Urinary bladder (tissue), 3 donors: ENCODE measurements at regions not wholly inside any gene's neighbourhood (a gene's known extent, or its start where the extent isn't known, plus 50 kb on each side); places are given as distances from the start of the nearest gene placed in this dataset.

Experiments used
- DNase-seq: peaks from one replicate; pipeline ENCODE4 v3.0.0-alpha.2; 2015; ENCODE audit errors: extremely low spot score
- H3K27ac ChIP-seq: one replicate; pipeline ENCODE4 v1.5.1; 2013; ENCODE audit warnings: low read depth, mild to moderate bottlenecking, moderate library complexity
- H3K36me3 ChIP-seq: one replicate; pipeline ENCODE4 v1.6.1; 2013; ENCODE audit warnings: mild to moderate bottlenecking, moderate library complexity; ENCODE audit not compliant: insufficient read depth
- H3K4me1 ChIP-seq: one replicate; pipeline ENCODE4 v1.6.1; 2013; ENCODE audit warnings: mild to moderate bottlenecking, moderate library complexity; ENCODE audit not compliant: insufficient read depth
- H3K4me3 ChIP-seq: one replicate; pipeline ENCODE4 v1.5.1; 2013; ENCODE audit warnings: low read depth, low read length
- WGBS: extraction: QIAGEN DNeasy Blood & Tissue Kit; methylation state at CpG from one replicate; pipeline ENCODE4 v1.1.7; 2013; 5-methylcytosine and 5-hydroxymethylcytosine counted together
- donor health status: healthy with polysubstance abuse.
- donor health status: healthy.

DNA sequence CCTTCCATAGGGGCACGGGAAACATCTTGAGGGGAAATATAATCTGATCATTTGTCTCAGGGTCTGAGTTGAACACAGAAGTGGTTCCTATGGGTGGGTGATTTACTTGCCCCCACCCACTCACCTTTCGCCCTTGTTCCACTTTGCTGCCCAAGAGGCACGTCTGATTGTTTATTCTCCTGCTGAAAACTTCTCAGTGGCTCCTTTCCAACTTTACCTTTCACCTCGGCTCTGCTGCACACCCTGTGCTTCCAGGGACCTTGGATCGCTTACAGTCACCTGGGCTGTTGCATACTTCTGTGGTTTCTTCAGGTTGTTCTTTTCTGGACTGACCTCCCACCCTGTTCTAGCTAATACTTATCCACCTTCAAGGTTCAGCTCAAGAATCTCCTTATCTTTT lies 213.4 kb upstream of the JADE1 start:
- no peaks in the 10 kb centered on the region for H3K36me3 ChIP-seq
- peaks cover 3% of the 10 kb centered on the region for H3K4me1 ChIP-seq
- no peak overlapping the region for H3K27ac ChIP-seq
- WGBS, result 81% methylated on average over 5 of the region's 5 CpGs
- DNase-seq, result no peak
- no peak overlapping the region for H3K4me3 ChIP-seq

DNA sequence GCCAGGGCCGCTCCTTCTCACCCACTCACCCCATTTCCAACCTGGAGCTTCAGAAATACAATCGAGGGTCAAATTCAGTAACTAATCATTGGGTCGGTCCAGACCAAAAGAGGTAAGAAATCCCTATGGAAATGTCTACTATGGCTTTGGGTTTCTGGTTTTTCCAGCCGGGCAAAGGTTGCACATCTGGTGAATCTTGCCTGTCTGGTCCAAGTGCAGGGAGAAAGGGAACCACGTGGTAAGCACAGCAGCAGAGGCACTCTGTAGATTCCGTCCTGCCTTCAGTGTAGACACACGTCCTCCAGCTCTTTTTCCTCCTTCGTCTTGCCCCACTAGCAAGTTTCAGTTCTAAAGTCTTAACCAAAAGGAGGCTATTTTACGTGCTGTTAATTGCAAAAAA lies 218.0 kb upstream of the JADE1 start:
- no peak overlapping the region for H3K27ac ChIP-seq
- 82% methylated on average over 9 of the region's 9 CpGs for WGBS
- no peaks in the 10 kb centered on the region for H3K4me1 ChIP-seq
- H3K36me3 ChIP-seq, result no peaks in the 10 kb centered on the region
- H3K4me3 ChIP-seq, result no peak overlapping the region
- DNase-seq, result no peak

DNA sequence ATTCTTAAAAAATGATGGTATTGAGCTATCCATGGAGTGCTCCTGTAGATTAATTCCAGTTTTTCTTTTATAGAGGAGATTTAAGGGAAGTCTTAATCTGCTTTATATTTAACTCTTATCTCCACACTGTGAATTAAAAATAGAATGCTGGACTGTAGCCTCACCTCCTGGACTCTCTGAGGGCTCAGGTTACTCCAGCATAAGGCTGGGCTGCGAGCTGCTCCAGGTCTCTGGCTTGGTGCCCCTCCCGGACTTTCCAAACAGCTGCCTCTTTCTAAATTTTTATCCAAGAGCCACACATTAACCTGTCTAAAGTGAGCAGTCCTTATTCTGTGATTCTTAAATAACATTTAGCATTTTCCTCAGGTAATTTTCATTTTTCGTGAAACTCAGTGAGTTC lies 218.7 kb upstream of the JADE1 start:
- Histone ChIP-seq H3K4me1 (no peaks in the 10 kb centered on the region), H3K36me3 (no peaks in the 10 kb centered on the region), H3K4me3 (no peak overlapping the region), H3K27ac (no peak overlapping the region)
- no peak for DNase-seq
- WGBS, result 44% methylated on average over 3 of the region's 3 CpGs

DNA sequence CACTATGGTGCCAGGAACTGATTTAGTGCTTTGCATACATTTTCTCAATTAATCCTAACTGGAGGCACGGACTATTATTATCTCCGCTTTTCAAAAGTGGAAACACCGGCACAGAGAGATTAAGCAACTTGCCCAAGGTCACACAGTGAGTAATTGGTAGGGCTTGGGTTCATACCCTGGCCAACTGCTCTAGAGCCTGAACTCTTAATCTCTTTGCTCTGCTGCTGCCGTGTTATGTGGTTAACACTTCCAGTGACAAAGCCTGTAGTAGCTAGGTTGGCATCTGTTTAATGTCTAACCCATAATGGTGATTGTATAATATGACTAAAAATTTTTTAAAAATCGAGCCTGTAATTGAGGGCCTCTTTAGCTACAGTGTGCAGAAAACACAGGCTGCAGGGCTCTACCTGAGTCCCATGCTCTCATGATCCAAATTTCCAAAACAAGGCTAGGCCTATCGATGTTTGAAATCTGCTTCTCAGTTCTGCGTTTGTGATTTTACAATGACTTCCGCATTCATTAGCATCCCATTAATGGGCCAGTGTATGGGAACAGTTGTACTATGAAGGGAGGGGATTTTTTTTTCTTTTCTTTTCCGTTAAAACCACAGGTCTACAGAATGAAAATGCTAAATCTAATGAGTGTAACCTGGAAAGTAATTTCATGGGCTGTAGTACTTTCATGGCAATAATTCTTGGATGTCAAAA lies 219.3 kb upstream of the JADE1 start:
- WGBS, result 83% methylated on average over 9 of the region's 9 CpGs
- H3K4me1 ChIP-seq, result no peaks in the 10 kb centered on the region
- no peak overlapping the region for H3K4me3 ChIP-seq
- DNase-seq, result no peak
- no peaks in the 10 kb centered on the region for H3K36me3 ChIP-seq
- H3K27ac ChIP-seq, result no peak overlapping the region

DNA sequence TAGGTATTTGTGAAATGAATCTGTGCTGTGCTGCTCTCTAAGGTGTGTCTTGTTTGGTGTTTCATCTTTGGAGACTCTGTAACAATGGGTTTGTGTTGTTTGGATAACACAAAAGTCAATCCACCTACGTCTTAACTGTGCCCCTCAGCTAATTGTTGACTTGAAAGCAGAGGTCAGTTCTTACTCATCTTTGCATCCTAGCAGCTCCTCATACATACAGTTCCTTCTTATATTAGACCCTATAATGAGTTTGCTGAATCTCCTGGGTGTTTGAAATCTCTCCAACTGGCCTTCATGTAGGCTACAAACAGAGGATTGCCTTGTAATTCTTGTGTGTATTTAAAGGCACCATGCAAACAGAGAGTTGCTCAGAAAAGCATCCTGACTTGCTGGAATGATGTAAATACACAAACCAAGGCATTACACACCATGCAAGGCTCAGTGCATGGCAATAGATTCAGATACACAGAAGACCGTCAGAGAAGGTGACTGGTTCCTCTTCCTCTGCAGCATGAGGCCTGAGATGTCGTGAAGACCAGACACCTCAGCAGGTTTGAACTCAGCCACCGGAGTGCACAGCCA lies 220.0 kb upstream of the JADE1 start:
- WGBS, result 89% methylated on average over 4 of the region's 4 CpGs
- Histone ChIP-seq H3K4me1 (no peaks in the 10 kb centered on the region), H3K36me3 (no peaks in the 10 kb centered on the region), H3K27ac (no peak overlapping the region), H3K4me3 (no peak overlapping the region)
- no peak for DNase-seq

DNA sequence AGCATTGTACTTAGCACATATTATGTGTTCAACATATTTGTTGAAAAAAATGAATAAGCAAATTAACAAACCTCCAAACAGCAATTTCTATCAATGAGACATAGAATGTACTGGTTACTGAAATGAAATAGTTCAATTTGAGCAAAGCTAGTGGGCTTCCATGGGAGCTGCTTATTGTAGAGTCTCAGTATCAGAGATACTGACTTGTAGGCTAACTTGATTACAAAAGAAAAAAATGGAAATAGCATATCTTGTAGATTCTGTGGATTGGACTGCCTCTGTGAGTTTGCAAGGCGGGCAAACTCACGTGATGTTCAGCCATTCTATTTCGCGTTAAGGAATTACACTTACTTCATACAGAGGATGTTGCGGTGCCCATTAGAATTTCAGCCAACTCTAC lies 222.1 kb upstream of the JADE1 start:
- no peak overlapping the region for H3K27ac ChIP-seq
- WGBS, result 99% methylated on average over 5 of the region's 5 CpGs
- no peaks in the 10 kb centered on the region for H3K36me3 ChIP-seq
- no peaks in the 10 kb centered on the region for H3K4me1 ChIP-seq
- H3K4me3 ChIP-seq, result no peak overlapping the region
- no peak for DNase-seq

DNA sequence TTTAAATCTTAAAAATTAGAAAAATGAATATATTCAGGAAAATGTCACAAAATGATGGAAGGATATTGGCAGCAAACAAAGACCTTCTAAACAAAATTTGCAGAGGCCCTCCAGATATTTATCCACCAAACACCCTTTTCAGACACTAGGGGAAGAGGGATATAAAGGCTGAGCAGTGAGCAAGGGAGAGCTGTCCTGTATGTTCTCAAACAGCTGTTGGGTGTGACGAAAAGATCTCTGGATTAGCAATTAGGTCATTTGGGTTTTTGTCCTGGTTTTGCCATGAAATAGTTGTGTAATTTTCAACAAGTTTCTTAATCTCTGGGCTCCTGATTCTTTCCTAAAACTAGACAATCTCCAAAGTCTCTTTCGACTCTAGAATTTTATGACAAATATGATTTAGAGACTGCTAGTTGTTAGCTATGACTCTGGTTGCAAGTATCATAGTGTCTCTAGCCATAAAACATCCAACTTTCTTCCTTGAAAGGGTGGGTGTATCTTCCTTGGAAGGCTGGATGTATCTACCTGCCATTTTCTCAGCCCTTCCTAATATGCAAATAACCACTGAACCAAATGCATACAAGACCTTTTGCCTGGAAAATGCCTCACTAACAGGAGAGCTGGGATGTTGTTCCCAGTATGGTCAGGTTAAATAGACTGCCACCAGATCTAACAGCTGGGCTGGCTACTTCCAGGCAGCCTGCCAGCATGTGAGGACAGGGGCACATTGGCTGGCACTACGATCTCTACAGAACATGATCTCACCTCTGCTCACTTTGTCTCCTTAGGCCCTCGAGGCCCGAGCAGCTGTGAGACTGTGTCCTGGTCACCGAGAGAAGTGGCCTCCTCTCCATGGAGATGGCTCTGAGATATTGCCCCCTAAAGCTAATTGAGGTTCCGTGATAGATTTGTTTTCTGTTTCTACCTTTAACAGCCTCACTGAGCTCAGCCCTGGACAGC lies 225.5 kb upstream of the JADE1 start:
- Histone ChIP-seq H3K4me1 (no peaks in the 10 kb centered on the region), H3K4me3 (no peak overlapping the region), H3K36me3 (no peaks in the 10 kb centered on the region), H3K27ac (no peak overlapping the region)
- WGBS, result 83% methylated on average over 7 of the region's 7 CpGs
- DNase-seq, result no peak

DNA sequence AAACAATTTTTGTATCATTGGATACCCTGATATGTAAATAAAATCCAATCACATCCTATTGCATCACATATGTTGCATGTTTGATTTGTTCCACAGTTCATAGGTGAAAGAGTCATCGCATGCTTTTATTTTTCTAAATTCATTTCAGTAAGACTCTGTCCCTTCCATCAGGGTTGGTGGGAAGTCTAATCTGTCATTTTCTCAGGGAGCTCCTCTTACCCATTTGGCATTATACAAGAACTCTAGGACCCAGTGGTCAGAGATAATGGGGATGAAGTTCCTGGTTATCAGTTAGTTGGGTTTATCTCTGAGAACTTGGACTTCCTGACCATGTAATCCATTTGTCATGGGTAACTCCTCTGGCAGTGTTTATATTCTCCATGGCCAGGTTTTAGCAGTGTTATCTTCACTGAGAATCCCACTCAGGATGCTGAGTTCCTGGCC lies 227.1 kb upstream of the JADE1 start:
- 98% methylated on average over 1 of the region's 1 CpG for WGBS
- Histone ChIP-seq H3K4me3 (no peak overlapping the region), H3K36me3 (no peaks in the 10 kb centered on the region), H3K4me1 (no peaks in the 10 kb centered on the region), H3K27ac (no peak overlapping the region)
- no peak for DNase-seq

DNA sequence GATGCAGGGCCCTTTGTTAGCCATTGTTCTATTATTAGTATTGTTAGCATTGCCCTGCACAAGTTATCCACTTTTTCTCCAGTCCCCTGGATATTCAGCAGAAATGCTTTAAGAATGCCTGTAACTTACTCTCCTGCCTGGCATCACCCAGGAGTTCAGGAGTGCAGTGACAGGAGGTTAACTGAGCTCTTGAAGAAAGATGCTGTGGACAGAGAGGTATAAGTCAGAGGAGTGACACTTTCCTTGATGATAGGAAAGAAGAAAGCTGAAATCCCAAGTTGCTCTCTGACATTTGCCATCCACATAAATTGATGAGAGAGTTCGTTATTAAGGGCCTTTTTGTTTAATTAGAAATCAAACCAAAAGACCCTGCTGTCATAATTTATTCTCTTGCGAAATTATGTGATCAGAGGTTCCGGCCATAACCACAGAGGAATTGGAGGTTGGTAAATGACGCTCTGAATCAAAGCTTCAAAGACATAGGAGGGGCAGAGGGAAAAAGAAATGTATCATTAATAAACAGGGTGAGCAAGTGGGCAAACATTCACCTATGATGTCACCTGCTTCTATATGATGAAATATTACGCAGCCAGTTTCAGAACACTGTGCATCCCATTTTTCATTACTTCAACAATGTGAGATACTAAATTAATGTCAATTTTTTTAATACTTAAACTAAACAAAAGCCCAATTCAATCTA lies 230.2 kb upstream of the JADE1 start:
- Histone ChIP-seq H3K4me3 (no peak overlapping the region), H3K4me1 (no peaks in the 10 kb centered on the region), H3K36me3 (no peaks in the 10 kb centered on the region), H3K27ac (no peak overlapping the region)
- no peak for DNase-seq
- WGBS, result 75% methylated on average over 5 of the region's 5 CpGs

DNA sequence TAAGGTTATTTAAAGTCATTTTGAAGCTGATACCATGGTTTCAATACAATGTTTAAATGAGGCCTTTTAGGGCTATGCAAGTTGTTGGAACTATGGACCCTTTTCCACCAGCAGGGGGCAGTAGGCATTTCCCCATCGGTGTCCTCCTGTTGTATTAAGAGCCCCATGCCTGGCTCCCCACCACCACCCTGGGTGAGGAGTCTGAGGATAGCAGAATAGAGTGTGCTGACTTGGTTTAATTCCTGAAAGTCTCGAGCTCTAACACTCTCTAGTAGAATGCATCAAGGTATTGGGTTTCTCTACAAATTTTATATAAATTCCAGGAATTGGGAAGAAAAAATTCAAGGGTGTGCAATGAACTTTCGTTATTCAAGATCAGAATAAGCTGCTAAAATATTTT lies 234.8 kb upstream of the JADE1 start:
- Histone ChIP-seq H3K36me3 (no peaks in the 10 kb centered on the region), H3K27ac (no peak overlapping the region), H3K4me1 (no peaks in the 10 kb centered on the region), H3K4me3 (no peak overlapping the region)
- WGBS, result 35% methylated on average over 3 of the region's 3 CpGs
- DNase-seq, result no peak

DNA sequence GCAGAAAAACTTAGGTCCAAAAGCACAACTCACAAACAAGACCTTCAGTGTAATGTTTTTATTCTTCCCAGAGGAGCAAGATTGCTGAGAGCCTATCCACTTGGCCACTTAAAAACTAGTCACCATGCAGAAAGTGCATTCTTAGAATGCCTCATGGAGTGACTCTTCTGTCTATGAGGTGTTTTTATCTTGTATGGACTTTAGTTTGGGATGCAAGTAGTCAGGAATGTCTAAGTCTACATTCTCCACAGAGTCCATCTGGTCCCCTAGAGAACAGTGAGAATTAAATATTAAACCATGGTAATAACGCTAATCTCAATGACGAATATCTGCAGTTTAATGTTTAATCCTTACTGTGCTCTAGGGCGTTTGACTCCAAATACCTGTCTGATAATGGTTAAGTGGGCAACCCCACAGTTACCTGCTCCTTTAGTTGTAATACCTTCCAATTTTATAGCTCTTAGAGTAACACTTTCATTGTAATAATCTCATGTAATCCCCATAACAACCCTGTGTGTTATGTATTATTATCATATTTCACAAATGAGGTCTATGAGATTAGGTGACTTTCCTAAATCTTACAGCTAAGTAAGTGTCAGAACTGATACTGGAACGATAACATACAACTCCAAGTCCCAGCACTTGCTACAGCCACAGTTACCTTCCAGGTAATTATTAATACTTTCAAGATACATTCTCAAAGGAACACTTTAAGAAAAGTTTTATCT lies 235.6 kb upstream of the JADE1 start:
- no peak for DNase-seq
- 82% methylated on average over 4 of the region's 4 CpGs for WGBS
- Histone ChIP-seq H3K36me3 (no peaks in the 10 kb centered on the region), H3K4me1 (no peaks in the 10 kb centered on the region), H3K27ac (no peak overlapping the region), H3K4me3 (no peak overlapping the region)

DNA sequence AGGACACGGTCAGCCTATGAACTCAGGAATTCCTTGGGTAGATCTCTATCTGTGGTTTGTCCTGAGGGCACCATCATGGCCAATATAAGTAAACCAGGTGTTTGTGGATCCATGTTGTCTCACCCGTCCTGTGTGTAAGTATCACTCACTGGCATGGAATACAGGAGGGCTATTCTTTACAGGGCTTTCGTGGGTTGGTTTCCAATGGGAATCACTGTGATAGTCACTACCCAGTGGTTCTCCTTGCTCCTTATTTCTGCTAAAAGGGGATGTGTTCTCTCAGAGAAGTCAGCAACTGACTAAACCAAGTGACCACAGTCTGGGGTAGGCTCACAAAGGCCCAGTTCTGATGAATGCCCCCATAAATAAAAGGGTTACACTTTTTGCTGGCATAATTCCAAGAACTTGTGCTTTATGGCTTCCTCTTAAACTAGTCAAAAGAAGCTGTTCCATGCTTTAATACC lies 236.7 kb upstream of the JADE1 start:
- Histone ChIP-seq H3K27ac (no peak overlapping the region), H3K4me1 (no peaks in the 10 kb centered on the region)
- 95% methylated on average over 3 of the region's 3 CpGs for WGBS

DNA sequence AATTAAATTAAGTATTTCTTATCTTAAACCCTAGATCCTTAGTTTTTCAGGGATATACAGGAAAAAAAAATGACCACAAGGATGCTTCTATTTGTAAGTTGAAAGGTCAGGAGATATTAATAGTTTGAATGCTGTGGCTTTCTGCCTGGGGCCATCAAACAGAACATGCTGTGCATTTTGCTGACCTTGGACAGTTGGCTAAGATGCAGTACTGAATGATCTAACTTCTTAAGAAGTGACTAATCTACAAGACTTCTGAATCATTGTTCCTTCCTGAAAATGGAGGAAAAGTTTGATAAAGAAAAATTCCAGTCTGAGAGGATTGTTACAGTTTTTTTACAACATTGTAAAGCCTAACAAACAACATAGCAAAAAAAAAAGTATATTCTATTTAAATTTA lies 237.8 kb upstream of the JADE1 start:
- no peak for DNase-seq
- Histone ChIP-seq H3K36me3 (no peaks in the 10 kb centered on the region), H3K4me1 (no peaks in the 10 kb centered on the region), H3K27ac (no peak overlapping the region), H3K4me3 (no peak overlapping the region)

More for the DNA sequence above, 236.7 kb upstream of the JADE1 start:
- no peak for DNase-seq
- H3K4me3 ChIP-seq, result no peak overlapping the region
- no peaks in the 10 kb centered on the region for H3K36me3 ChIP-seq
